IMR-90 (cell line): ENCODE measurements at regions not wholly inside any gene's neighbourhood (a gene's known extent, or its start where the extent isn't known, plus 50 kb on each side); places are given as distances from the start of the nearest gene placed in this dataset.
A peak's percentile ranks its signal among the peaks of the same experiment; 100 is the strongest.

Experiments used
- ATAC-seq: fragments of 200-7000 bp; cut with Tn5 transposase; 2 replicates; pipeline ENCODE4 v1.9.1; 2020; ENCODE audit warnings: low read depth, mild to moderate bottlenecking, moderate library complexity
- BruUV-seq: library from RNA; stranded (reverse); fragments of 400-500 nt; replicated peaks from 2 replicates; lab custom pipeline; 2021; lab: Mats Ljungman, UMichigan
- CTCF ChIA-PET: fragments of 300-600 bp; formaldehyde crosslinking; extraction: SDS; loops from one replicate; lab custom pipeline; 2021; ENCODE audit warnings: antibody characterized with exemption; lab: Yijun Ruan, JAX
- POLR2A ChIA-PET: fragments of 300-600 bp; sonication (Branson Sonifier 250); formaldehyde crosslinking; loops from one replicate; lab custom pipeline; 2022; ENCODE audit warnings: antibody characterized with exemption; ENCODE audit not compliant: unreplicated experiment; lab: Charles Lee
- DNase-seq: peaks from one replicate; pipeline ENCODE4 v3.0.0; 2013
- H2AFZ ChIP-seq: replicated peaks from 2 replicates; pipeline ENCODE3; 2013; ENCODE audit warnings: low read length, mild to moderate bottlenecking; ENCODE audit not compliant: poor library complexity
- H2AK5ac ChIP-seq: 2 replicates; pipeline ENCODE4 v1.6.1; 2013; ENCODE audit warnings: low read depth, low read length, inconsistent platforms
- H2AK9ac ChIP-seq: replicated peaks from 2 replicates; pipeline ENCODE3; 2013; ENCODE audit warnings: mild to moderate bottlenecking, low read depth, low read length, moderate library complexity; ENCODE audit not compliant: poor library complexity
- H2BK120ac ChIP-seq: 2 replicates; pipeline ENCODE4 v1.6.1; 2013; ENCODE audit warnings: low read depth, low read length, inconsistent platforms
- H2BK15ac ChIP-seq: 3 replicates; pipeline ENCODE4 v1.6.1; 2013; ENCODE audit warnings: low read depth, low read length, inconsistent platforms
- H2BK20ac ChIP-seq: 2 replicates; pipeline ENCODE4 v1.6.1; 2013; ENCODE audit warnings: low read depth, mild to moderate bottlenecking, inconsistent platforms, low read length, moderate library complexity
- H2BK5ac ChIP-seq: 2 replicates; pipeline ENCODE4 v1.6.1; 2013; ENCODE audit warnings: mild to moderate bottlenecking, low read depth, low read length, inconsistent platforms; ENCODE audit not compliant: poor library complexity, severe bottlenecking
- H3K14ac ChIP-seq: replicated peaks from 2 replicates; pipeline ENCODE4 v1.6.1; 2013; ENCODE audit warnings: low read depth, low read length, inconsistent platforms
- H3K18ac ChIP-seq: 2 replicates; pipeline ENCODE4 v1.6.1; 2013; ENCODE audit warnings: low read depth, low read length, control low read depth
- H3K23ac ChIP-seq: 2 replicates; pipeline ENCODE4 v1.6.1; 2013; ENCODE audit warnings: low read depth, low read length, inconsistent platforms
- H3K27ac ChIP-seq: 2 replicates; pipeline ENCODE4 v1.5.1; 2013; ENCODE audit warnings: mild to moderate bottlenecking, control low read depth, low read length; ENCODE audit not compliant: insufficient read depth
- H3K27me3 ChIP-seq: 2 replicates; pipeline ENCODE4 v1.6.1; 2013; ENCODE audit warnings: low read length; ENCODE audit not compliant: control insufficient read depth, insufficient read depth
- H3K36me3 ChIP-seq: 2 replicates; pipeline ENCODE4 v1.6.1; 2013; ENCODE audit warnings: low read length, mixed read lengths; ENCODE audit not compliant: control insufficient read depth, insufficient read depth
- H3K4ac ChIP-seq: 2 replicates; pipeline ENCODE4 v1.6.1; 2013; ENCODE audit warnings: low read depth, low read length, inconsistent platforms
- H3K4me1 ChIP-seq: 2 replicates; pipeline ENCODE4 v1.6.1; 2013; ENCODE audit warnings: low read length, mixed read lengths; ENCODE audit not compliant: control insufficient read depth, insufficient read depth
- H3K4me2 ChIP-seq: 2 replicates; pipeline ENCODE4 v1.6.1; 2013; ENCODE audit warnings: low read depth, mild to moderate bottlenecking, control low read depth, low read length, moderate library complexity
- H3K4me3 ChIP-seq: 2 replicates; pipeline ENCODE4 v1.5.1; 2013; ENCODE audit warnings: low read depth, mild to moderate bottlenecking, control low read depth, low read length, moderate library complexity; ENCODE audit not compliant: insufficient read depth
- H3K56ac ChIP-seq: 2 replicates; pipeline ENCODE4 v1.6.1; 2013; ENCODE audit warnings: low read length, inconsistent platforms; ENCODE audit not compliant: insufficient read depth; ENCODE audit errors: extremely low read depth
- H3K79me1 ChIP-seq, 2 experiments: 2 replicates each; pipeline ENCODE4 v1.6.1; 2013; ENCODE audit warnings: low read length in 2 of 2, inconsistent platforms in 1 of 2, low read depth in 1 of 2
- H3K9ac ChIP-seq: 2 replicates; pipeline ENCODE4 v1.6.1; 2013; ENCODE audit warnings: low read depth, low read length, control low read depth
- H3K9me1 ChIP-seq: 2 replicates; pipeline ENCODE4 v1.6.1; 2013; ENCODE audit warnings: low read length, inconsistent platforms; ENCODE audit not compliant: insufficient read depth
- H3K9me3 ChIP-seq: 2 replicates; pipeline ENCODE4 v1.6.1; 2013; ENCODE audit warnings: low read length; ENCODE audit not compliant: control insufficient read depth, insufficient read depth
- H4K20me1 ChIP-seq: 2 replicates; pipeline ENCODE4 v1.6.1; 2013; ENCODE audit warnings: low read length, inconsistent platforms; ENCODE audit not compliant: insufficient read depth
- H4K5ac ChIP-seq: 2 replicates; pipeline ENCODE4 v1.6.1; 2013; ENCODE audit warnings: mild to moderate bottlenecking, low read depth, low read length, control low read depth
- H4K8ac ChIP-seq, 2 experiments: 2 replicates each; pipeline ENCODE4 v1.6.1; 2013; ENCODE audit warnings: low read depth in 2 of 2, low read length in 2 of 2, control low read depth in 1 of 2, inconsistent platforms in 1 of 2
- H4K91ac ChIP-seq: 2 replicates; pipeline ENCODE4 v1.6.1; 2013; ENCODE audit warnings: low read depth, low read length, inconsistent platforms; ENCODE audit not compliant: insufficient read depth
- BHLHE40 ChIP-seq: fragments of 150-350 bp; IDR thresholded peaks from 2 replicates; pipeline ENCODE4 v1.6.1; 2016; ENCODE audit warnings: mild to moderate bottlenecking, low read depth, low read length
- RCOR1 ChIP-seq: IDR thresholded peaks from 2 replicates; pipeline ENCODE4 v1.6.1; 2012; ENCODE audit warnings: mild to moderate bottlenecking, low read length, improper control_type of control experiment; ENCODE audit not compliant: insufficient replicate concordance
- RFX5 ChIP-seq: IDR thresholded peaks from 2 replicates; pipeline ENCODE4 v1.8.0; 2012; ENCODE audit warnings: low read depth, mild to moderate bottlenecking, low read length, moderate library complexity
- WGBS, 2 experiments: methylation state at CpG; one replicate each; pipeline versions ENCODE4 v1.1.5 to v1.1.7; 2013; ENCODE audit warnings: missing lambda C conversion rate in 2 of 2; ENCODE audit not compliant: insufficient read length in 1 of 2; ENCODE audit errors: extremely low coverage in 2 of 2; 5-methylcytosine and 5-hydroxymethylcytosine counted together
- dilution Hi-C: fragments of 300-500 bp; cut with HindIII; formaldehyde crosslinking; loops from one replicate; pipeline ENCODE4 v1.14.3; 2018; ENCODE audit warnings: low sequenced_read_pairs; ENCODE audit not compliant: unreplicated experiment
- in situ Hi-C: fragments of 300-500 bp; cut with MboI; formaldehyde crosslinking; loops from 3 replicates; pipeline ENCODE4 v1.14.3; 2019; ENCODE audit warnings: low sequenced_read_pairs, inconsistent platforms, mixed read lengths
- intact Hi-C: fragments of 100-400 bp; cut with micrococcal nuclease; formaldehyde crosslinking; loops from 2 replicates; pipeline ENCODE4 v1.10.0; 2022

DNA sequence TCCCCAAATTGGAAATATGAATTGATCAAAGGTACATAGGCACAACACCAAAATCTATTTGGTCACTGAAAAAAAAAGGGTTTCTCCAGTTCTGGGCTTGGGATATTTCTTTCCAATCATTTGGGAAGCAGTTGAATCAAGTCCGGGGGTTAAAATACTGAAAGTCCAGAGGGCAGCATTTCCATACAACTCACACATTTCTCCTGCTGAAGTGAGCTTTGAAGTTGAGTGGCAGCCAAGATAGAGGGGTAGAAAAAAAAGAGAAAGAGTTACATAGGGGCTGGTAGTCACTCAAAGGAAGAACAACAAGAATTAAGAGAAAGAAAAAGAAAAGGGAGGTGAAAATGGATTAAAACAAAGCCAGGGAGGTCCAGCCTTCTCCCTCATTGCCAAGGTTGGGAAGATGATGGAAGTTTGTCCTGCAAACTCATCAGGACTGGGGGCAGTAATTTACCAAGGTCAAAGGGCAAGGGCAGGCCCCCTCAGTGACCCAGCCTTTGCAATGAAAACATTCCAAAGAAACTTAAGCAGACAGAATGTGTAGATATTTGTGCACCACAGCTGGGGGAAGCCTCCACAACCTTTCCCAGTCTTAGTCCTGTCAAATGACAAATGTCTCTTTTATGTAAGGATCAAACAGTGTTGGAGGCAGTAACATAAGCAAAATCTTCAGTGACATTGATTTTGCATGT lies 525.3 kb upstream of the JARID2 start:
- in situ Hi-C loops (no loop called here), dilution Hi-C loops (no loop called here), intact Hi-C loops (no loop called here)
- Histone ChIP-seq H2AFZ (no peak overlapping the region), H4K5ac (no peak overlapping the region), H4K20me1 (no peaks in the 10 kb centered on the region), H3K4ac (peak overlapping the region; percentile 32; the same call in 1 of the 2 replicates), H3K36me3 (no peaks in the 10 kb centered on the region), H3K9ac (no peak overlapping the region), H3K4me1 (peaks cover 2% of the 10 kb centered on the region; the same call in 1 of the 2 replicates), H2AK5ac (no peak overlapping the region), H3K4me2 (no peak overlapping the region), H3K23ac (no peak overlapping the region; the same call in 1 of the 2 replicates), H3K27ac (peak overlapping the region; percentile 30; the same call in 1 of the 2 replicates), H3K9me1 (no peaks in the 10 kb centered on the region), H3K18ac (no peak overlapping the region), H4K8ac (no peak overlapping the region), H2BK5ac (no peak overlapping the region), H3K14ac (no peak overlapping the region; the same call in 1 of the 2 replicates), H2BK120ac (peak overlapping the region; percentile 34; the same call in 1 of the 2 replicates), H3K79me1 (no peaks in the 10 kb centered on the region), H2BK15ac (0 out of 3 replicates have a peak overlapping the region, but pooled peaks have one; percentile 30), H4K91ac (no peak overlapping the region), H3K27me3 (no peaks in the 10 kb centered on the region), H2AK9ac (no peak overlapping the region), H3K56ac (no peak overlapping the region), H3K9me3 (no peaks in the 10 kb centered on the region), H3K4me3 (no peak overlapping the region), H2BK20ac (no peak overlapping the region)
- ChIA-PET POLR2A (no interaction called here), CTCF (interaction anchor here (0.6 kb wide), 1 partner anchor 9 kb away, joined by 3 read pairs; no protein-coding TSS in a partner anchor)
- TF ChIP-seq BHLHE40 = no peak
- no peak for TF ChIP-seq RFX5
- no peak for TF ChIP-seq RCOR1
- WGBS, 2 experiments = no CpG with 5 or more reads among the region's 1 CpG
- no peak for ATAC-seq
- no TSS peak for BruUV-seq
- no peak for DNase-seq
